GM18870 (cell line): ENCODE measurements at regions not wholly inside any gene's neighbourhood (a gene's known extent, or its start where the extent isn't known, plus 50 kb on each side); places are given as distances from the start of the nearest gene placed in this dataset.
"Not testable (repeated sequence)": the region's sequence is repeated elsewhere in the genome, so short reads cannot be mapped to it uniquely, and the experiment has no call there.

ENCODE experiments used
- ATAC-seq: cut with Tn5 transposase; IDR thresholded peaks from one replicate; pipeline ENCODE4 v1.9.1; 2021; ENCODE audit warnings: moderate library complexity; ENCODE audit not compliant: unreplicated experiment

GRCh38 chr1:101408212-101409042 lies 171.6 kb downstream of the S1PR1 start:
- ATAC-seq, result peak; percentile 14

DNA sequence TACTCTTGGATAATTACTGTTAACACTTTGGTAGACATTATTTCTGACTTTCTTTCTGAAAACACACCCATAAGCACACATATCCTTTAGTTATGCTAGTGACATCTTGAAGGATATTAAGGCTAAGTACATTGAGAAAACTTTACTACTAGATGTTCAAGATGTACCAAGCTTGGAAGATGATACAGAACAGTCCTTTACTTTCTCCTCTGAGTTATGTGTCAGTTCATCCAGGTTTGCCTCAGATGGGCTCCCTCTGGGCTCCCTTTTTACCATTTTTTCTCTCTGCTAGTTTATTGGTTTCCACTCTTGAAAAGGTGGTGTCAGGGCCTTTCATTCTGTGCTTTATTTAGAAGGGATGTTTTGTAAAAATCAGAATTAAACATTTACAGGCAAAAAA lies 172.3 kb downstream of the S1PR1 start:
- ATAC-seq, result no peak

DNA sequence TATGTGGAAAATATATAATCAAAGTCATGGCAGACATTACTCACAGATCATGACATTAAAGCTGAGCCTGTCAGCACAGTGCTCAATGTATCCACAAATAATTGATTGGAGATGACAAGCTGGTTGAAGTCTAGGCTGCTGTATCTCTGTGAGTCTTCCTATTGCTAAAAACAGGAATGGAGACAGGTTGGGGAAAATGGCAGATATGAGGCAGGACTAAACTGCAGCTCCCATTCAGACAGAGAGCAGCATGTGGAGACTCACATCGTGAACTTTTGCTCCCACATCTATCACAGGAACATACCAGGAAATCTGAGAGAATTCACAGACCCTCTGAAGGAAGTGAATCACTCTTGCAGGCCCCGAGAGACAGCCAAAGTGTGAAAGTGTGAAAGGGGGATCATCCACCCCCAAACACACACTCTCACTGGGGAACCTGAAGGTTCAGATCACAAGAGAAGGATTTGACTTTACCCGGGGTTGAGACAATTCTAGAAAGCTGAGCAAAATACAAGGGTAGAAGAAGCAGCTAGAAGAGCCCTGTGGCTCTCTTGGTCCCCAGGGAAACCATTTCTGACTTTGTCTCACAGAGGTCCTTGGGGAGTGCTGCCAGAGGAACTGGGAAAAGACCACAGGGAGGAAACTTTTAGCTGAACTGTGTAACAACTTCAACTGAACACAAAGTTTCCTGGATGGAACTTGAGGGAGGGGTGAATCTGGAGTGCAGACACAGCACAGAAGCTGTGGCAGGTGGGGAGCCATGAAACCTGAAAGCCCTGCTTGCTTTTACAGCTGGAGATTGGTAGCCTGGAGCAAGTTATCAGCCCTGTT lies 173.4 kb downstream of the S1PR1 start:
- peak; percentile 49 for ATAC-seq

GRCh38 chr1:101420406-101420805 lies 183.6 kb downstream of the S1PR1 start:
- no peak for ATAC-seq

DNA sequence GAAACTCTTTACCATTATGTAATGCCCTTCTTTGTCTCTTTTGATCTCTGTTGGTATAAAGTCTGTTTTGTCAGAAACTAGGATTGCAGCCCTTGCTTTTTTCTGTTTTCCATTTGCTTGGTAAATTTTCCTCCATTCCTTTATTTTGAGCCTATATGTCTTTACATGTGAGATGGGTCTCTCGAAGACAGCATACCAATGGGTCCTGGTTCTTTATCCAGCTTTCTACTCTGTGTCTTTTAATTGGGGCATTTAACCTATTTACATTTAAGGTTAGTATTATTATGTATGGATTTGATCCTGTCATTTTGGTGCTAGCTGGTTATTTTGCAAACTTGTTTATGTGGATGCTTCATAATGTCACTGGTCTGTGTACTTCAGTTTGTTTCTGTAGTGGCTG lies 191.3 kb downstream of the S1PR1 start:
- not testable (repeated sequence) for ATAC-seq

DNA sequence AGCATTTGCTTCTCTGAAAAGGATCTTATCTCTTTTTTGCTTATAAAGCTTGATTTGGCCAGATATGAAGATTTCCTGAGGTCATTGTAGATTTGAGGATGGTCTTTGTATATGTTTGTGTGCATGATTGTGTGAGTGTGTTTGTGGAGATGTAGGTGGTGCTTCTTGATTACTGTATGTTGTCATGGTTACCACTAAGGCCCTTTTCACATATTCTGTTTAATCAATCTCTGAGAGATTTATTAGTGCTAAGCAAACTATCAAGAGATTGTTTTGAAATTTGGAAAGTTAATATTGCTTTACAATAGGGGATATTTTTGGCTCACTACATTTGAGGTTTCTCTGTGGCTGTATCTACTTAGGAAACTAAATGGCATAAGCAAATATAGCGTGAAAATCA lies 191.7 kb downstream of the S1PR1 start:
- no peak for ATAC-seq

DNA sequence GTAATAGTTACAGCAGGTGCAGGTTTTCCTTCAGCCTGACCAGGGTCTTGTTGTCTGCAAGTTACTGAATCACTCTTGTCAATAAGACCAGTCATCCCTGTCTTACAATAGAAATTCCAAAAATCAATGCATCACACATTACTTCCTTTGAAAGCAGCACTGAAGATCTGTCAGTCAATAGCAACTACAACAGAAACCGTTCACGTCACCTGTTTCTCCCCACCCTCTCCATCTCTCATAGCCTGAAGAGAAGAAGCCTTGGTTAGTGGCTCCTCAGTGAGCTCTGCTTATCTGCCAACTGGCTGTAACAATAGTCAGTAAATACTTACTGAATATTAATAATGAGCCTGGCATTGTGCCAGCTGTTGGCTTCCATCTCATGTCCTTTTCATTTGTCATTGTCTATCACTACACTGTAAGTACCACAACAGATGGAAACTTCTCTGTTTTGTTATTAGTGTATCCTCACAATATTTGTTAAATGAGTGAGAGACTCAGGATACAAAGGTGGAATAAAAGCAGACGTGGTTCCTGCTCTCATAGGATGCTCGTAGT lies 195.2 kb downstream of the S1PR1 start:
- peak; percentile 54 for ATAC-seq

GRCh38 chr1:101435831-101436511 lies 199.2 kb downstream of the S1PR1 start:
- ATAC-seq, result peak; percentile 52

DNA sequence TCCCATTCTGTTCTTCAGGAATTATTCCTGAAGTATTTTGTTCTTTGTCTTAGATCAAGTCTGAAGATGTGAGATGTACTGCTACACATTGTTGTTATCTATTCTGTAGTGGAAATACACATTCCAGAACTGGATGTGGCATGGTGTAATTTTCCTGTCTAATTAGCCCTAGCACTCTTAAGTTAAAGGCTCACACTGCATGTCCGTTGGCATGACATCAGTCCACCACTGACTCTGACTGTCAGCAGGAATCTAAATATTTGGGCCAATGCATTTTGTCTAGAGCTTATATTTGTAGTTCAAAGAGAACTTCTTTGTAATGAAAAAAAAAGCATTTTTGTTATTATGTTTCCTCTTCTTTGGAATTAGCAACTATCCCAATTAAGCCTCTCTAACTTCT lies 201.0 kb downstream of the S1PR1 start:
- ATAC-seq, result no peak

GRCh38 chr1:101438359-101438758 lies 201.5 kb downstream of the S1PR1 start:
- peak; percentile 57 for ATAC-seq

- no peak for ATAC-seq
Observed at GRCh38 chr1:101440485-101440884, 203.7 kb downstream of the S1PR1 start.

DNA sequence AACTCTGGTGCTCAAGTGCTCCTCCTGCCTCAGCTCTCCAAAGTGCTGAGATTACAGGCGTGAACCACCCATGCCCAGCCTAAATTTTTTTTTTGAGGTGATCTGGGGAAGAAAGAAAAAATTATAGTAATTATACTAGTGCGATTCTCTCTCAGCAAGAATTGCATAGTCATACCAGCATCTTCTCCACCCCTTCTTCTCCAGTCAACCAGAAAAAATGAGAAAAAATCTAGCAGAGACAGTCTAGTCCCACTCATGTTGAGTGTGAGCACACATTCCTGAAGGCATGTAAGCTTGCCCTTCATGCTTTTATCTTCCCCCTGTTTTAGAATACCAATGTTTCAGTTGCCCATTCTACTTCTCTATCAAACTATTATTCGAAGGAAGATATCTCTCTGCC lies 207.6 kb downstream of the S1PR1 start:
- peak; percentile 58 for ATAC-seq

GRCh38 chr1:101444873-101445618 lies 208.2 kb downstream of the S1PR1 start:
- peak; percentile 27 for ATAC-seq

- ATAC-seq, result no peak
Observed at GRCh38 chr1:101448018-101448417, 211.2 kb downstream of the S1PR1 start.

- ATAC-seq, result not testable (repeated sequence)
Observed at GRCh38 chr1:101450691-101451090, 213.9 kb downstream of the S1PR1 start.

DNA sequence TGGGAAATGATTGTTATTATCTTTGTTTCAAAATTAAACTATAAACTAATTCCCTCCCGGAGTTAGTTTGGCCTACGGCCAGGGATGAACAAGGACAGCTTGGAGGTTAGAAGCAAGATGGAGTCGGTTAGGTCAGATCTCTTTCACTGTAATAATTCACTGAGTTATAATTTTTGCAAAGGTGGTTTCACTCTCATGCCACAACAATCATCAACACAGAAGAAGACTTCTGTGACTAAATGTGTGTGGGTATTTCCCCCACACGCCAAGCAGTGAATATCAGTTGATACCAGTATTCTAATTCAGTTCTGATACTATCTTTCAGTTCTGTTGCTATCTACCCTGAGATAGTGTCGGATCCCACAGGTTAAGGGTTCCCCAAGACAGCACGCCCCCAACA lies 215.1 kb downstream of the S1PR1 start:
- ATAC-seq, result peak; percentile 71

- no peak for ATAC-seq
Observed at GRCh38 chr1:101452825-101453224, 216.0 kb downstream of the S1PR1 start.

- ATAC-seq, result peak; percentile 61
Observed at GRCh38 chr1:101453844-101454243, 217.0 kb downstream of the S1PR1 start.

- no peak for ATAC-seq
Observed at GRCh38 chr1:101455166-101455565, 218.3 kb downstream of the S1PR1 start.

DNA sequence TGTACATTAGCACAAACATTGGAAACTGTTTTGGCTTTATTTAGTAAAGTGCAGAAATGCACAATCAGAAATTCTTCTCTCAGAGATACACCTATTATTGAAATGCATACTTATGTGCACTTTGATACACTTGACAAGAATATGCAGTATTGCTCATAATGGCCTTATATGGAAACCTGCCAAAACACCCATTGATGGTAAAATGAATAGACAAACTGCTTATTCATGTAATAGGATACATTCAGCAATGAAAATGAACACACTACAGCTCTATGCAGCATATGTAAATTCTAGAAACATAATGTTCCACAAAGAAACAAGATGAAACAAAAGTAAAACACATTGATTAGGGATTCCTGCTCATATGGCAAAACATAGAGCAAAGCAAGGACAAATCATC lies 223.9 kb downstream of the S1PR1 start:
- ATAC-seq, result no peak
